Fibroblast of mammary gland (primary cell): ENCODE measurements at regions not wholly inside any gene's neighbourhood (a gene's known extent, or its start where the extent isn't known, plus 50 kb on each side); places are given as distances from the start of the nearest gene placed in this dataset.

Source experiments
- DNase-seq: peaks from one replicate; pipeline ENCODE4 v3.0.0-alpha.2; 2010; ENCODE audit warnings: low read depth
- H3K4me3 ChIP-seq: 2 replicates; pipeline ENCODE4 v1.5.1; 2011; ENCODE audit warnings: low read depth, mild to moderate bottlenecking, low read length, moderate library complexity; ENCODE audit not compliant: control insufficient read depth
- TF ChIP-seq, protein P1 (sequence below): conservative IDR thresholded peaks from 2 replicates; pipeline ENCODE4 v1.5.1; 2011; ENCODE audit warnings: low read depth, low read length, inconsistent platforms; ENCODE audit not compliant: control insufficient read depth, insufficient read depth

DNA sequence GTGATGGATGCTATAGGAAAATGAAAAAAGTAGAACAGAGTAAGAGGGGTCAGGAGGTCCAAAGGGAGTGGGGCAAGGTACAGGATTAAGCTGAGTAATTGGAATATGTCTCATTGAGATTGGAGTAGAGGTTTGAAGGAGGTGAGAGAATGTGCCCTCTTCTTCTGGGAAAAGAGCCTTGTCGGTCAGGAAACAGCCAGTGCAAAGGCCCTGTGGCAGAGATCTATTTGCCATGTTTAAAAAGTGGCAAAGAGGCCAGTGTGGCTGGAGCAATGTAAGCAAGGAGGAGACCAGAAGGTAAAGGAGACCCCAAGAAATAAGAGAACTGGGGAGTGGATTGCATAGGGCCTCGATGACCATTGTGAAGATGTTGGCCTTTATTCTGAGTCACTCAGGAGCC, 706.5 kb downstream of the MED13L start:
- DNase-seq: no peak
- no peak overlapping the region for H3K4me3 ChIP-seq
- TF ChIP-seq, protein P1, sequence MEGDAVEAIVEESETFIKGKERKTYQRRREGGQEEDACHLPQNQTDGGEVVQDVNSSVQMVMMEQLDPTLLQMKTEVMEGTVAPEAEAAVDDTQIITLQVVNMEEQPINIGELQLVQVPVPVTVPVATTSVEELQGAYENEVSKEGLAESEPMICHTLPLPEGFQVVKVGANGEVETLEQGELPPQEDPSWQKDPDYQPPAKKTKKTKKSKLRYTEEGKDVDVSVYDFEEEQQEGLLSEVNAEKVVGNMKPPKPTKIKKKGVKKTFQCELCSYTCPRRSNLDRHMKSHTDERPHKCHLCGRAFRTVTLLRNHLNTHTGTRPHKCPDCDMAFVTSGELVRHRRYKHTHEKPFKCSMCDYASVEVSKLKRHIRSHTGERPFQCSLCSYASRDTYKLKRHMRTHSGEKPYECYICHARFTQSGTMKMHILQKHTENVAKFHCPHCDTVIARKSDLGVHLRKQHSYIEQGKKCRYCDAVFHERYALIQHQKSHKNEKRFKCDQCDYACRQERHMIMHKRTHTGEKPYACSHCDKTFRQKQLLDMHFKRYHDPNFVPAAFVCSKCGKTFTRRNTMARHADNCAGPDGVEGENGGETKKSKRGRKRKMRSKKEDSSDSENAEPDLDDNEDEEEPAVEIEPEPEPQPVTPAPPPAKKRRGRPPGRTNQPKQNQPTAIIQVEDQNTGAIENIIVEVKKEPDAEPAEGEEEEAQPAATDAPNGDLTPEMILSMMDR: no peak

DNA sequence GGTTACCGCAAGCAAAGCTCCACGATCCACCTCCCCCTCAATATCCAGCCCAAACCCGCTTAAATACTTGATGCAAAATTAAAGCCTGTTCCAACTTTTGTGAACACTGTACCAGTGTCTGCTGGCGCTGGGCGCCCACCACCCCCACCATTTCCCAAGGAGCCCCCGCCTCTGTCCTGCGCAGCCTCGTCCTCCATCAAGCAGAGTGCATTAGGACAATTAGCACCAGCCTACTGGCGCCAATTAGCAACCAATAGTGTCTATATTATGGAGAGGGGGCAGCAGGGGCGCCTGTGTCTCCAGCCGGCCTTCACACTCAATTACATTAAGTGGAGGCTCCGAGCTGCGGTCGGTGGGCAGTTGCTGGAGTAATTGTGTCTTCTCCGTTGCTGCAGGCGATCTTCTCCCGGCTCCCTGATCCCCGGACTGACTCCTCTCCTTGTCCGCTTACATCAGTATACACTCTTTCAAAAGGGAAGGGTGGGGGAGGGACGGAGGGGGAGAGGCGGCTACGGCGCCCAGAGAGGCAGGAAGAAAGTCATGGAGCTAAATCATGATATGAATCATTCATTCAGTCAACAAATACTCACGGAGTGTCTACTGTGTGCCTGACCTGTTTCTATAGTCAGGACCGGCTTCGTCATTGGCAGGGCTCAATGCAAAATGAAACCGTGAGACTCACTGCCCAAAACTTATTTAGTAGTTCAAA, 707.3 kb downstream of the MED13L start:
- DNase-seq: peak; percentile 29
- no peak overlapping the region for H3K4me3 ChIP-seq
- TF ChIP-seq, protein P1: no peak

DNA sequence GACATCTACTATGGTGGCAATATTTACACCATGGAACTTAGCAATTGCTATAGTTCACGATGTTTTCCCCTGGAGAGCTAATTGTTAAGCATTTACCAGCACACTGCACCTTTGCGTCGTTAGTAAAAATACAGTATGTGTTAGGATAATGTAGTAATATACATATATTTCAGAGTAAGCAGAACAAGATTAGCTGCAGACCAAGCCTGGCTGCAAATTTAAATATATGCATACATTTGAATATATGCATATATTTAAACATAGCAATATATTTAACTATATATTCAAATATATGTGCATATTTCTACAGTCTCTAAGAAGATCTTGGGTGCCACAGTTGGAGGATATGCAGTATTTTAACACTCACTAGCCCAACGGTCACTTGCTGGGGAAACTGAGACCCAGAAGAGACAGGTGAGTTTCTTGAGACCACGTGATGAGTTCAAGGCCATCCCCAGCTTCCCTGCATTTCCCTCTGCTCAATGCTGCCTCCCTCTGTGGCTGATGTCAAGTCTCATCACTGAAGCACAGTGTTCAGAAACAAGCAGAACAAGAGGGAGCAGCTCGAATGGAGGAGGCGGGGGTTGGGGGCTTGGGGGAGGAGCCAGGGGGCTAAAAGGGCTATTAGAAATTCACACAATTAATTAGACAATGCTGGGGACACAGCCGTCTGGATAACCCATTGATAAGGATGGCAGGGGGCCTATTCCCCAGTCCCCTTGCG, 708.0 kb downstream of the MED13L start:
- TF ChIP-seq, protein P1: no peak
- H3K4me3 ChIP-seq: no peak overlapping the region
- DNase-seq: no peak

DNA sequence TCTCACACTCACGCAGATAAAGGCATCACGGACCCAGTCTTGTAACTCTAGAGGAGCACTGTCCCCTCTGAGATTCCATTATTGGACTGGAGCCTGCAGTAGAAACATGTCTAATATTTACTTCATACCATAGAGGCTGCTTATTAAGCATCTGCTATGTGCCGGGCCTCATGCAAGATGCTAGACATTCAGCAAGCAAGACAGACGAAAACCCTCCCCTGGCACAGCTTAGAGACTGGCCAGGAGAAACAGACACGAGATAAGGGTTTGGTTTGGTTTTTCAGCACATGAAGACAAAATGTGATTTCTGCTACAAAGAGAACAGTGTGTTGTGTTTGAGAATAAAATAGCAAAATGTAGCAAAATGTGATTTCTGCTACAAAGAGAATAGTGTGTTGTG, 719.2 kb downstream of the MED13L start:
- H3K4me3 ChIP-seq: no peak overlapping the region
- TF ChIP-seq, protein P1: no peak
- DNase-seq: no peak

DNA sequence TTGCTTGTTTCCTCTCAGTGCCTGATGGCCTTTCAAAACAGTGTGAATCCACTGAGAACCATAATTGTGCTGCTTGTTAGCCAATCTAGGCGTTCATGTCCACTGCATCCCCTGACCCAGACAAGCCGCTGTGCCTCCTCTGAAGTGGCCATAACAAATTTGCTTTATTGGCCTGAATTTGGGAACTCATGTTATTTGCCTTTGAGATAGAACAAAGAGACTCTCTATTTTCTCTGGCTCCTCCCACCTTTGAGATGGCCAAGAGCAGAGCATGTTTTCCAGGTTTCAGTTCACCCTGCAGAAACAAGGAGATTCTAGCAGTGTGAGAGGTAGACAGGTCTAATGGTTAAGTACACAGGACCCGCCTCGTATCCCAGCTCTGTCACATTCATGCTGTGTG, 723.9 kb downstream of the MED13L start:
- TF ChIP-seq, protein P1: no peak
- no peak overlapping the region for H3K4me3 ChIP-seq
- no peak for DNase-seq

DNA sequence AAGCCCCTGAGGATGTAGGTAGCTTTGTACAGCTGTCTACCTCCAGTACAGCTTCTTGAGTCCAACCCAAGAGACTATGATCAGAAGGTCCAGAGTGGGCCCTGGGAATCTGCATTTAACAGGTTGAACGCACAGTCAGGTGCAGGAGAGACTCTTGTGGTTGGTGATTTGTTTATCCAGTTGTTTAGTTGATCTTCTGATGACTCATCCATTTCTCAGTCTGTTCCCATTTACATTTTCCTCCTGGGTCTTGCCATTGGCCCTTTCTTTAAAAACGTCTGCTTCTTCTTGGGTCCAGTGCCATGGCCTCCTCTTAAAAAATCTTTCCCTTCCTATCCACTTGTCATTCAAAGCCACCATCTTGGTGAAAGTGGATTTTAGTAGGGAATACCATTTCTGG, 734.2 kb downstream of the MED13L start:
- peak; percentile 44 for DNase-seq
- TF ChIP-seq, protein P1: no peak
- no peak overlapping the region for H3K4me3 ChIP-seq
